Keratinocyte (primary cell): ENCODE measurements at regions not wholly inside any gene's neighbourhood (a gene's known extent, or its start where the extent isn't known, plus 50 kb on each side); places are given as distances from the start of the nearest gene placed in this dataset.

ENCODE experiments used
- DNase-seq: peaks from one replicate; pipeline ENCODE4 v3.0.0-alpha.2; 2011; ENCODE audit warnings: low read depth, missing footprints, low spot score
- FAIRE-seq: peaks from 2 replicates; lab custom pipeline; 2011; peaks lifted over from hg19 to GRCh38; lab: Jason Lieb, UNC
- H2AFZ ChIP-seq: 2 replicates; pipeline ENCODE4 v1.6.0; 2012; ENCODE audit warnings: low read length, control low read depth, inconsistent platforms; ENCODE audit not compliant: control insufficient read depth
- H3K27ac ChIP-seq: 2 replicates; pipeline ENCODE4 v1.5.1; 2011; ENCODE audit warnings: low read length; ENCODE audit not compliant: control insufficient read depth, insufficient read depth
- H3K27me3 ChIP-seq: 3 replicates; pipeline ENCODE4 v1.6.0; 2011; ENCODE audit warnings: low read length; ENCODE audit not compliant: control insufficient read depth, insufficient read depth; ENCODE audit errors: extremely low read depth
- H3K36me3 ChIP-seq, 2 experiments: 2 replicates in 1 of 2; 3 replicates in 1 of 2; pipeline ENCODE4 v1.5.1; 2011; ENCODE audit warnings: low read length in 2 of 2, mild to moderate bottlenecking in 1 of 2; ENCODE audit not compliant: control insufficient read depth in 2 of 2, insufficient read depth in 2 of 2; ENCODE audit errors: extremely low read depth in 1 of 2
- H3K4me1 ChIP-seq: 3 replicates; pipeline ENCODE4 v1.5.1; 2011; ENCODE audit warnings: low read length; ENCODE audit not compliant: control insufficient read depth, insufficient read depth; ENCODE audit errors: extremely low read depth
- H3K4me2 ChIP-seq: 3 replicates; pipeline ENCODE4 v1.6.0; 2011; ENCODE audit warnings: low read depth, low read length; ENCODE audit not compliant: control insufficient read depth, insufficient read depth; ENCODE audit errors: extremely low read depth
- H3K4me3 ChIP-seq, 3 experiments: fragments of 200-600 bp in 1 of 3; sonication (generic) in 1 of 3; 2 replicates in 2 of 3; 3 replicates in 1 of 3; pipeline ENCODE4 v1.5.1; 2011 to 2016; ENCODE audit warnings: low read length in 3 of 3, mild to moderate bottlenecking in 3 of 3, control low read depth in 2 of 3, inconsistent platforms in 1 of 3, low read depth in 1 of 3, mixed read lengths in 1 of 3, mixed run types in 1 of 3, moderate library complexity in 1 of 3; ENCODE audit not compliant: control insufficient read depth in 2 of 3, insufficient read depth in 2 of 3; ENCODE audit errors: extremely low read depth in 1 of 3
- H3K79me2 ChIP-seq: 2 replicates; pipeline ENCODE4 v1.6.0; 2012; ENCODE audit warnings: low read length; ENCODE audit not compliant: control insufficient read depth, insufficient read depth
- H3K9ac ChIP-seq: 3 replicates; pipeline ENCODE4 v1.6.0; 2011; ENCODE audit warnings: low read length; ENCODE audit not compliant: control insufficient read depth, insufficient read depth; ENCODE audit errors: extremely low read depth
- H3K9me1 ChIP-seq: 3 replicates; pipeline ENCODE4 v1.6.0; 2011; ENCODE audit warnings: low read length; ENCODE audit not compliant: control insufficient read depth, insufficient read depth; ENCODE audit errors: extremely low read depth
- H3K9me3 ChIP-seq: 2 replicates; pipeline ENCODE4 v1.5.1; 2012; ENCODE audit warnings: low read depth, low read length; ENCODE audit not compliant: control insufficient read depth
- H4K20me1 ChIP-seq: 3 replicates; pipeline ENCODE4 v1.6.0; 2011; ENCODE audit warnings: low read length; ENCODE audit not compliant: control insufficient read depth, insufficient read depth; ENCODE audit errors: extremely low read depth
- CTCF ChIP-seq, 3 experiments: IDR thresholded peaks in 1 of 3; conservative IDR thresholded peaks in 1 of 3; optimal IDR thresholded peaks in 1 of 3; 2 replicates in 2 of 3; 3 replicates in 1 of 3; pipeline versions ENCODE3 to v1.5.1; 2011; ENCODE audit warnings: low read length in 3 of 3, mild to moderate bottlenecking in 3 of 3, moderate library complexity in 2 of 3, control low read depth in 1 of 3, inconsistent platforms in 1 of 3; ENCODE audit not compliant: insufficient read depth in 2 of 3; ENCODE audit errors: extremely low read depth in 1 of 3
- EZH2 ChIP-seq: IDR thresholded peaks from one replicate; pipeline ENCODE4 v1.6.1; 2012; ENCODE audit warnings: inconsistent platforms, mild to moderate bottlenecking, low read length, moderate library complexity
- dilution Hi-C: fragments of 300-500 bp; cut with MboI; formaldehyde crosslinking; loops from one replicate; pipeline ENCODE4 v1.7.0; 2020; ENCODE audit warnings: low sequenced_read_pairs; ENCODE audit not compliant: extremely low pct_ligation_motif_present

DNA sequence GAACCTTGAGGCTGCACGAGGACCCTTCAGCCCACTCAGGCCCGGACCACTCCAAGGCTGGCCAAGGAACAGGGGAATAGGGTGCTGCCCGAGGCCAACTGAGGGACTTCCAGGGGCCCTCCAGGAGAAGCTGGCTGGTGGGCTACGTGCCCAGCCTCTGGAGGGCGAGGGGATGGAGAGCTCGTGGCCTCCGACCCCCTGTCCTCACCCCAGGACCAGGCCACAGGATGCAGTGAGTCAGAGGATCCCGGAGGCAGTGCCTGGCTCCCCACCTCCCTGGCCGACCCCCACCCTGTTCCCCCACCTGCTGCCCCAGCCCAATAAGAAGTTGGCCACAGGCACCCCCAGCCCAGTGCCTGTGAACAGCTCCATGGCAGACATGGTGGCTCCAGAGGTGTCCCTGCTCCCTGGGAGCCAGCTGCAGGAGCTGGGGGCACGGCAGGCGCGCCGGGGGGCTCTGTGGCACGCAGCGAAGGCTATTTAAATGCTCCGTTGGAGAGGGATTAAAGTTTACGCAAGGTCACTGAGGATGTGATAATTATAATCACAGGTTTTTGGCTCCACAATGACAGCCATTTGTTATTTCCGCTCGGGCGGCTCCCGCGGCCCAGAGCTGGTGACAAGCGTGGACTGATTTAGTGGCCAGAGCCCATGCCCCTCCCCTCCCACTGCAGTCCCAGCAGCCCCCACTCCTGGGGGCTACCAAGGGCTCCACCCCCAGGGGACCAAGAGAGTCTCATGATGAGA, 95.7 kb upstream of the NKX1-1 start:
- no peak overlapping the region for H3K4me3 ChIP-seq
- H3K4me2 ChIP-seq: no peak overlapping the region
- dilution Hi-C loops: no loop called here
- no peaks in the 10 kb centered on the region for H3K9me3 ChIP-seq
- TF ChIP-seq EZH2 (no peak), CTCF (optimal IDR thresholded peaks at IDR 0.05 in 1 of 3, IDR thresholded peaks at IDR 0.05 in 1 of 3, conservative IDR thresholded peaks at IDR 0.05 in 1 of 3; ENCODE audit: extremely low read depth in 1 of 3, insufficient read depth in 2 of 3, low read length in 3 of 3) (no peak)
- H3K9me1 ChIP-seq: no peaks in the 10 kb centered on the region
- no peaks in the 10 kb centered on the region for H3K36me3 ChIP-seq
- peaks cover 6% of the 10 kb centered on the region for H3K27me3 ChIP-seq
- DNase-seq: no peak
- no peaks in the 10 kb centered on the region for H3K4me1 ChIP-seq
- H3K9ac ChIP-seq: no peak overlapping the region
- H3K27ac ChIP-seq: no peak overlapping the region
- no peak overlapping the region for H2AFZ ChIP-seq
- H3K79me2 ChIP-seq: no peaks in the 10 kb centered on the region
- FAIRE-seq: no peak
- no peaks in the 10 kb centered on the region for H4K20me1 ChIP-seq

- TF ChIP-seq EZH2: no peak
- no peak for TF ChIP-seq CTCF (optimal IDR thresholded peaks at IDR 0.05 in 1 of 3, IDR thresholded peaks at IDR 0.05 in 1 of 3, conservative IDR thresholded peaks at IDR 0.05 in 1 of 3; ENCODE audit: extremely low read depth in 1 of 3, insufficient read depth in 2 of 3, low read length in 3 of 3)
- Histone ChIP-seq H3K9ac (no peak overlapping the region), H4K20me1 (no peaks in the 10 kb centered on the region), H3K27me3 (peaks cover 6% of the 10 kb centered on the region), H3K4me1 (no peaks in the 10 kb centered on the region), H3K27ac (no peak overlapping the region), H3K9me3 (no peaks in the 10 kb centered on the region), H3K9me1 (no peaks in the 10 kb centered on the region), H3K36me3 (no peaks in the 10 kb centered on the region), H3K4me3 (no peak overlapping the region), H3K79me2 (no peaks in the 10 kb centered on the region), H3K4me2 (no peak overlapping the region), H2AFZ (no peak overlapping the region)
- DNase-seq (no peak), FAIRE-seq (no peak)
- dilution Hi-C loops: no loop called here
Measured at GRCh38 chr4:1500966-1501753, 94.9 kb upstream of the NKX1-1 start.
